ENCODE measurements at regions not wholly inside any gene's neighbourhood (a gene's known extent, or its start where the extent isn't known, plus 50 kb on each side); places are given as distances from the start of the nearest gene placed in this dataset.
"Not testable (repeated sequence)": the region's sequence is repeated elsewhere in the genome, so short reads cannot be mapped to it uniquely, and the experiment has no call there.

DNA sequence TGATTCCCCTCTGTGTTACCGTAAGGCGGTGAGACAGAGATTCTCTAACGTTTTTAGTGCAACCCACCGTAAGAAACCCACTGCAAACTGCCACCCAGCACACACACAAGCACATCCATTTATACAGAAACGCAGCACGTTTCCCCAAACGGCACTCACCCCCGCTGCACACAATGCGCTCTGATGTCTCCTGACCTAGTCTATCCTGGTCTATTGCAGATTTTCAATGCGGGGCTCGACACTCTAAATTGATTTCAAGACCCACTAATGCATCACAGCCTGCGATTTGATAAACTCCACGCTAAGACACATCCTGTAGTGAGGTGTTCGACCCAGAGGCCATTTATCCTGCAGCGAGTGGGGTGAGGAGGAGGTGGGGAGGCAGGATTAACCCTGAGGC is 63.7 kb upstream of the SULF2 start:
- TF ChIP-seq, protein P1, sequence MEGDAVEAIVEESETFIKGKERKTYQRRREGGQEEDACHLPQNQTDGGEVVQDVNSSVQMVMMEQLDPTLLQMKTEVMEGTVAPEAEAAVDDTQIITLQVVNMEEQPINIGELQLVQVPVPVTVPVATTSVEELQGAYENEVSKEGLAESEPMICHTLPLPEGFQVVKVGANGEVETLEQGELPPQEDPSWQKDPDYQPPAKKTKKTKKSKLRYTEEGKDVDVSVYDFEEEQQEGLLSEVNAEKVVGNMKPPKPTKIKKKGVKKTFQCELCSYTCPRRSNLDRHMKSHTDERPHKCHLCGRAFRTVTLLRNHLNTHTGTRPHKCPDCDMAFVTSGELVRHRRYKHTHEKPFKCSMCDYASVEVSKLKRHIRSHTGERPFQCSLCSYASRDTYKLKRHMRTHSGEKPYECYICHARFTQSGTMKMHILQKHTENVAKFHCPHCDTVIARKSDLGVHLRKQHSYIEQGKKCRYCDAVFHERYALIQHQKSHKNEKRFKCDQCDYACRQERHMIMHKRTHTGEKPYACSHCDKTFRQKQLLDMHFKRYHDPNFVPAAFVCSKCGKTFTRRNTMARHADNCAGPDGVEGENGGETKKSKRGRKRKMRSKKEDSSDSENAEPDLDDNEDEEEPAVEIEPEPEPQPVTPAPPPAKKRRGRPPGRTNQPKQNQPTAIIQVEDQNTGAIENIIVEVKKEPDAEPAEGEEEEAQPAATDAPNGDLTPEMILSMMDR (IDR thresholded peaks at IDR 0.05; ENCODE audit: borderline replicate concordance), result no peak
- Histone ChIP-seq H3K27me3 (ENCODE audit: low read depth) (peaks cover 49% of the 10 kb centered on the region), H3K4me3 (no peak overlapping the region), H3K27ac (replicated peaks) (no peak overlapping the region), H3K9me3 (replicated peaks) (no peaks in the 10 kb centered on the region), H3K4me1 (no peaks in the 10 kb centered on the region), H3K36me3 (no peaks in the 10 kb centered on the region)
- no peak for DNase-seq
- intact Hi-C loops (cut with micrococcal nuclease), result no loop called here

DNA sequence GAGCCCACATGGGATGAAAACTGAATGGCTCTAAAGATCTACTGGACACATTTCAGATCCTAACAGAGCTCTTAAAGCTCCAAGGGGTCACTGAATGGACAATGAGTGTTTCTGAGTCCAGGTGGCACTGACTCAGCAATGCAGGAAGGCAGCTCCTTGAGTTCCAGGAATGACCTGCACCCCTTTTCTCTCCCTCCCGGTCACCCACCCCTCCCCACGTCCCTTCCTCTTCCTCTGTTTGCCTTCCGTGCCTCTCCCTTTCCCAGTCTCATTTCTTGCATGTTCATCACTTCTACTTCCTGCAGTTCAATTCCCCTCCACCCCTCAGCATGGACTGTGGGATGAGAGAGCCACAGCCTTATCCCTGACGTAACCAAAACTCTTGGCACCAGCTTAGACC is 63.3 kb upstream of the SULF2 start:
- intact Hi-C loops (cut with micrococcal nuclease); H3K4me3 ChIP-seq; DNase-seq; H3K9me3 ChIP-seq (replicated peaks); H3K36me3 ChIP-seq; H3K27ac ChIP-seq (replicated peaks); H3K4me1 ChIP-seq: not testable (repeated sequence)
- peaks cover 50% of the 10 kb centered on the region for H3K27me3 ChIP-seq (ENCODE audit: low read depth)

GRCh38 chr20:47847884-47848485 is 62.7 kb upstream of the SULF2 start:
- Histone ChIP-seq H3K27ac (replicated peaks) (no peak overlapping the region), H3K36me3 (no peaks in the 10 kb centered on the region), H3K4me3 (no peak overlapping the region), H3K27me3 (ENCODE audit: low read depth) (peaks cover 56% of the 10 kb centered on the region), H3K9me3 (replicated peaks) (no peaks in the 10 kb centered on the region), H3K4me1 (no peaks in the 10 kb centered on the region)
- TF ChIP-seq, protein P1 (IDR thresholded peaks at IDR 0.05; ENCODE audit: borderline replicate concordance), result no peak
- no peak for DNase-seq
- intact Hi-C loops (cut with micrococcal nuclease), result no loop called here

DNA sequence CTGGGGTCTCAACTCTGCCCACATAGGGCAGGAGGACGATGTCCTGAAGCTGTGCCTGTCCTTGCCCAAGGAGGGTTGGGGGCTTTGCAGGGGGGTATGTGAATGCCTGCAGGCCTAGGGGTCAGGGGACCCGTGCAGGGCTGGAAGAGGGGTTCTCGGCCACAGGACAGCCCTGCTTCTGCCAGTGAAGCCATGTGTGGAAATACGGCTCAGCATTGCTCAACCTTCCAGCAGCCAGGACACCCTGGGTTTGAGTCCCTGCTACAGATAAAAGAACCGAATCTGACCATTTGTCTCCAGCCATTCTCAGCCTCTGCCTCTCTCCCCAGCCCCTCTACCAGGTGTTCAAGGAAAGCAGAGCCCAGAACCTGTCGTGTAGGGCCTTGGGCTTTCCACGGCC is 61.9 kb upstream of the SULF2 start:
- H3K27ac ChIP-seq (replicated peaks); H3K36me3 ChIP-seq; H3K4me1 ChIP-seq; intact Hi-C loops (cut with micrococcal nuclease); H3K9me3 ChIP-seq (replicated peaks); H3K4me3 ChIP-seq; DNase-seq: not testable (repeated sequence)
- H3K27me3 ChIP-seq (ENCODE audit: low read depth), result peaks cover 64% of the 10 kb centered on the region

- H3K4me3 ChIP-seq; H3K4me1 ChIP-seq; H3K9me3 ChIP-seq (replicated peaks); intact Hi-C loops (cut with micrococcal nuclease); H3K36me3 ChIP-seq; H3K27ac ChIP-seq (replicated peaks); DNase-seq: not testable (repeated sequence)
- H3K27me3 ChIP-seq (ENCODE audit: low read depth), result peaks cover 67% of the 10 kb centered on the region
Measured at GRCh38 chr20:47846651-47847050, 61.4 kb upstream of the SULF2 start.

DNA sequence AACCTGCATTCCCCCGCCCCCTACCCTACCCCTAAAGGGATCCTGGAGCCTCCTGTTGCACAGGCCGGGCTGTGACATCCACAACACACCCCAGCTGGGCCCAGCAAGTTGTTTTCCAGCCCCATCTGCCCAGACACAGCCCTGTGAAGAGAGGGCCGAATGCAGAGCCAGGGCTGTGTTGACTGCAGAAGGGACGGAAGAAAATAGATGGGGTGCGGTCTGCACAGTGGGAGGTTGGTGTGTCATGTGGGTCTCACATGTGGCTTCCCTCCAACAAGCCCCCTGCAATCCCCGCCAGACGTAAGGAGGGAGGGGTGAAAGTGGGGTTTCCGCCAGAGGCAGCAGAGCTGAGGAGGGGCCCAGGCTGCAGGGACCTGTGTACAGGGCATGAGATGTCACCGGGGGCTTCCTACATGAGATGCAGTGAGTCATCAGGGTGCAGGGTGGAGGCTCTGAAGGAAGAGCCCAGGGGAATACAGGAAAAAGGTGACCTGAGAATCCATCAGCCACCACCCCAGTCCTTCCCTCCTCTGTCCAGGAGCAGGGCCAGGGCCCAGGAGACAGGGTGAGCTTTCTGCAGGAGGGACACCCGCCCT is 60.2 kb upstream of the SULF2 start:
- H3K4me3 ChIP-seq; H3K9me3 ChIP-seq (replicated peaks); H3K4me1 ChIP-seq; DNase-seq; H3K36me3 ChIP-seq; H3K27ac ChIP-seq (replicated peaks); intact Hi-C loops (cut with micrococcal nuclease): not testable (repeated sequence)
- peaks cover 68% of the 10 kb centered on the region for H3K27me3 ChIP-seq (ENCODE audit: low read depth)

GRCh38 chr20:47844568-47844906 is 59.3 kb upstream of the SULF2 start:
- H3K27ac ChIP-seq (replicated peaks); intact Hi-C loops (cut with micrococcal nuclease): not testable (repeated sequence)

GRCh38 chr20:47843886-47844567 is 58.7 kb upstream of the SULF2 start:
- H3K36me3 ChIP-seq, result no peaks in the 10 kb centered on the region
- intact Hi-C loops (cut with micrococcal nuclease), result no loop called here
- H3K4me1 ChIP-seq, result no peaks in the 10 kb centered on the region
- H3K4me3 ChIP-seq, result no peak overlapping the region
- TF ChIP-seq, protein P1 (IDR thresholded peaks at IDR 0.05; ENCODE audit: borderline replicate concordance), result no peak
- H3K27me3 ChIP-seq (ENCODE audit: low read depth), result peaks cover 59% of the 10 kb centered on the region
- H3K9me3 ChIP-seq (replicated peaks), result no peaks in the 10 kb centered on the region
- H3K27ac ChIP-seq (replicated peaks), result no peak overlapping the region
- DNase-seq, result no peak

More at GRCh38 chr20:47844568-47844906, 59.3 kb upstream of the SULF2 start:
- not testable (repeated sequence) for H3K4me1 ChIP-seq; DNase-seq; H3K4me3 ChIP-seq; H3K36me3 ChIP-seq; H3K9me3 ChIP-seq (replicated peaks)
- peaks cover 64% of the 10 kb centered on the region for H3K27me3 ChIP-seq (ENCODE audit: low read depth)

- H3K9me3 ChIP-seq (replicated peaks); H3K36me3 ChIP-seq; intact Hi-C loops (cut with micrococcal nuclease); H3K4me3 ChIP-seq; H3K4me1 ChIP-seq; DNase-seq; H3K27ac ChIP-seq (replicated peaks): not testable (repeated sequence)
- H3K27me3 ChIP-seq (ENCODE audit: low read depth), result peaks cover 56% of the 10 kb centered on the region
Measured at GRCh38 chr20:47842950-47843349, 57.7 kb upstream of the SULF2 start.

DNA sequence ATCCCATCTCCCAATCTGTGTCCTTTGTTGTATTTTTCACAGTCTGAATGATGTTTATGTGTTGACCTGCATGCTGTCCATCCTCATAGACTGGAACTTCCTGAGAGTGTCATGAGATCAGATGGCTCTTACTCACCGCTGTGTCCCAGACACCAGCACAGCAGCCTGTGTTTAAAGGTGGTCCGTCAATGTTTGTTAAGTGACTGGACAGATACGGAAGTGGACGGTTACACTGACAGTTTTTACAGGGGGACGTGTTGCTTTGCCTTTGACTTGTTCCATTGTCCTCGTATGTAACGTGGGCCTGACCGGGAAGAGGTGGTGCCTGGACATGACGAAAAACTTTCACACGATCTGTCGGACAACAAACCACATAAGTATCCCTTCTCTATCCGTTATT is 56.7 kb upstream of the SULF2 start:
- H3K9me3 ChIP-seq (replicated peaks); intact Hi-C loops (cut with micrococcal nuclease); H3K27ac ChIP-seq (replicated peaks): not testable (repeated sequence)

More for the DNA sequence above, 56.7 kb upstream of the SULF2 start:
- H3K36me3 ChIP-seq, DNase-seq, H3K4me1 ChIP-seq, H3K4me3 ChIP-seq: not testable (repeated sequence)
- H3K27me3 ChIP-seq (ENCODE audit: low read depth), result peaks cover 52% of the 10 kb centered on the region
